ENCODE measurements at regions not wholly inside any gene's neighbourhood (a gene's known extent, or its start where the extent isn't known, plus 50 kb on each side); places are given as distances from the start of the nearest gene placed in this dataset.
A peak's percentile ranks its signal among the peaks of the same experiment; 100 is the strongest.

DNA sequence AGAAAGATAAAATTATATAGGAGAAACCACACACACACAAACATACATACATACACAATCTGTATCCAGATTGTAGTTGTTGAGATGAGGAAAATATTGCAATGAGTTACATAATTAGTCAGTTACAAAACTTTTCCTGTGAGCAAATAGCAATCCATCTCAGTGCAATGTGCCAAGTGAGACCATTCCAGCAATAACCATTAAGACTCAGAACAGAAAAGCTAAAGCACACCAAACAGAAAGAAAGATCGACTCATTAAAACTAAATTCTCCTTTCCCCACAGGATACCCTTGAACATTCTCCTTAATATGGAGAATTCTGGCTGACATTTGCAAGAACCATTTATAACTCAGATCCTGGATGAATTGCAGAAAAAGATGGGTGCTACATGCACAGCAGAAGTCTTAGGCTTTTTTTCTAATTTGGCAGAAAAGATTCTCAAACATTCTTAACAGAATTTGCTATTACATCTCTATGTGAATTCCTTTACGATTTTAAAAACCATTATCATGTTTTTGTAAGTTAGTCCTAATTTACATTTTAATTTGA lies 1341.2 kb upstream of the SPRY2 start:
- ATAC-seq (no peak), DNase-seq (no peak), FAIRE-seq (no peak)
- Histone ChIP-seq H3K27me3 (no peaks in the 10 kb centered on the region), H3K4me3 (no peak overlapping the region), H3K9me3 (no peaks in the 10 kb centered on the region), H3K27ac (no peak overlapping the region), H3K4me1 (no peaks in the 10 kb centered on the region), H3K36me3 (no peaks in the 10 kb centered on the region)
- TF ChIP-seq, protein P1, sequence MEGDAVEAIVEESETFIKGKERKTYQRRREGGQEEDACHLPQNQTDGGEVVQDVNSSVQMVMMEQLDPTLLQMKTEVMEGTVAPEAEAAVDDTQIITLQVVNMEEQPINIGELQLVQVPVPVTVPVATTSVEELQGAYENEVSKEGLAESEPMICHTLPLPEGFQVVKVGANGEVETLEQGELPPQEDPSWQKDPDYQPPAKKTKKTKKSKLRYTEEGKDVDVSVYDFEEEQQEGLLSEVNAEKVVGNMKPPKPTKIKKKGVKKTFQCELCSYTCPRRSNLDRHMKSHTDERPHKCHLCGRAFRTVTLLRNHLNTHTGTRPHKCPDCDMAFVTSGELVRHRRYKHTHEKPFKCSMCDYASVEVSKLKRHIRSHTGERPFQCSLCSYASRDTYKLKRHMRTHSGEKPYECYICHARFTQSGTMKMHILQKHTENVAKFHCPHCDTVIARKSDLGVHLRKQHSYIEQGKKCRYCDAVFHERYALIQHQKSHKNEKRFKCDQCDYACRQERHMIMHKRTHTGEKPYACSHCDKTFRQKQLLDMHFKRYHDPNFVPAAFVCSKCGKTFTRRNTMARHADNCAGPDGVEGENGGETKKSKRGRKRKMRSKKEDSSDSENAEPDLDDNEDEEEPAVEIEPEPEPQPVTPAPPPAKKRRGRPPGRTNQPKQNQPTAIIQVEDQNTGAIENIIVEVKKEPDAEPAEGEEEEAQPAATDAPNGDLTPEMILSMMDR (IDR thresholded peaks at IDR 0.05): no peak
- WGBS, 2 donors: 79 to 80% methylated on average over 2 of the region's 2 CpGs
- intact Hi-C loops (cut with DNase I): no loop called here

DNA sequence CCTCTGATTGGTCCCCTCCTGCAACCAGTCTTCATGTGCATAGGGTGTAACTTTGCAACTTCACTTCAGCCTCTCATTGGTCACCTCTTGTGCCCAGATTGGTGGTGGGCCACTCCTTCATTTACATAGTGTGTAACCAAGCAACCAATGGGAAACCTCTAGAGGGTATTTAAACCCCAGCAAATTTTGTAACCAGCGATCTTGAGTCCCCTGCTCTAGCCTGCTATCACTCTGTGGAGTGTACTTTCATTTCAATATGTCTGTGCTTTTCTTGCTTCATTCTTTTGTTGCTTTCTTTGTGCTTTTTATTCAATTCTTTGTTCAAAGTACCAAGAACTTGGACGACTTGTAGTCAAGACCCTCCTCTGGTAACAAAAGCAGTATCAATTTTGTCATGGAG lies 1336.9 kb upstream of the SPRY2 start:
- Histone ChIP-seq H3K4me3 (no peak overlapping the region), H3K9me3 (no peaks in the 10 kb centered on the region), H3K4me1 (no peaks in the 10 kb centered on the region), H3K27me3 (no peaks in the 10 kb centered on the region), H3K27ac (no peak overlapping the region), H3K36me3 (no peaks in the 10 kb centered on the region)
- intact Hi-C loops (cut with DNase I): no loop called here
- DNase-seq (no peak), FAIRE-seq (no peak), ATAC-seq (no peak)
- WGBS, 2 donors: 62 to 72% methylated on average over 2 of the region's 2 CpGs
- TF ChIP-seq, protein P1 (IDR thresholded peaks at IDR 0.05): no peak

DNA sequence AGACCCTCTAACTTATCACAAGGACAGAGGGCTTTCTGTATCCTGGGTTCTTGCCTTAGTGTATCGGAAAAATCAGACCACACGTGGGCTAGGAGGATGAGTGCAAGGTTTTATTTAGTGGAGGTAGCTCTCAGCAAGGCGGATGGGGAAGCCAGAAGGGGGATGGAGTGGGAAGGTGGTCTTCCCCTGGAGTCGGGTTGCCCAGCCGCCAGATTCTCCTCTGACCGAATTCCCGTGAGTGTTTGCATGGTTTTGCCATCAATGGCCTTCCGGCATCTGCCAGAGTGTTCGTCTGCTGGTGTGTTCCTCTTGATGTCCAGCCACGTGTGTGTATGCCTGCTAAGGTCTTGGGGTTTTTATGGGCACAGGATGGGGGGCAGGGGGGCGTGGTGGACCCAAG lies 1335.1 kb upstream of the SPRY2 start:
- no peak for ATAC-seq
- H3K27ac ChIP-seq: no peak overlapping the region
- 81 to 86% methylated on average over 11 of the region's 11 CpGs for WGBS, 2 donors
- no peak overlapping the region for H3K4me3 ChIP-seq
- no peaks in the 10 kb centered on the region for H3K9me3 ChIP-seq
- intact Hi-C loops (cut with DNase I): no loop called here
- H3K27me3 ChIP-seq: no peaks in the 10 kb centered on the region
- H3K4me1 ChIP-seq: no peaks in the 10 kb centered on the region
- TF ChIP-seq, protein P1 (IDR thresholded peaks at IDR 0.05): no peak
- DNase-seq: peak in 1 of 6 donors; percentile 23
- H3K36me3 ChIP-seq: no peaks in the 10 kb centered on the region
- FAIRE-seq: no peak

DNA sequence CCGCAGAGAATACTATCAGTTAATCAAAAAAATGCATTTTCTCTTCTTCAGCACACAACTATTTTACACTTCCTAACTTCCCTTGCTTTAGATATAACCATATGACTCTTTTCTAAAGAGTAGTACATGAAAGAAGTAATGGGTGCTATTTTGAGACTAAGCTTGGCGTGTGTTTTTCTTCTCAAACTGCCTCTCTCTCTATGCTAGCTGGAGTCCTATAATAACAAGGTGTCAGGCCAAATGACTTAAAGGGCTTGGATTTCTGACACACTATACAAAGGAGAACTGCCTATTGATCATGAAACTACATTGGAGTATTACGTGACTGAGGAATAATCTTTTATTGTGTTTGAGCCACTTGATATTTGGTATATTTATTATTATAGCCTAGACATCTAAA lies 1330.1 kb upstream of the SPRY2 start:
- Histone ChIP-seq H3K27me3 (no peaks in the 10 kb centered on the region), H3K27ac (no peak overlapping the region), H3K4me1 (no peaks in the 10 kb centered on the region), H3K9me3 (no peaks in the 10 kb centered on the region), H3K4me3 (no peak overlapping the region), H3K36me3 (no peaks in the 10 kb centered on the region)
- FAIRE-seq (no peak), ATAC-seq (no peak), DNase-seq (no peak)
- intact Hi-C loops (cut with DNase I): no loop called here
- 83 to 92% methylated on average over 3 of the region's 3 CpGs for WGBS, 2 donors
- TF ChIP-seq, protein P1 (IDR thresholded peaks at IDR 0.05): no peak

DNA sequence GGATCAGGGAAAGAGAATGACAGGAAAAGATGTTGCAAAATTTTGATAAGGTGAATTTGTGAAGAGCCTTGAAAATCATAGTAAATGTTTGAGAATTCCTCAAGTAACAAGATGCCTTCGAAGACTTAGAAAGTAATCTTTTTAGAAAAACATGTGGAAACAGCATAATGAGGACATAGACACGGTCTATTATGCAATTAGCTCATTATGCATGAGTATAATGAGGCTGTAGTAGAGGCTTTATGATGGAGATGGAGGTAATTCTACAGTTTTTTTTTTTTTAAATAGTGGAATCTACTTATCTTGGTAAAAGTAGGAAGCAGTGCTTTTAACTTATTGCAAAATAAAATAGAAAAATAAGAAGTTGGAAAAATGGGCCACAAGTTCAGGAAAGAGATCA lies 1329.1 kb upstream of the SPRY2 start:
- TF ChIP-seq, protein P1 (IDR thresholded peaks at IDR 0.05): no peak
- no peaks in the 10 kb centered on the region for H3K4me1 ChIP-seq
- H3K36me3 ChIP-seq: no peaks in the 10 kb centered on the region
- DNase-seq (no peak), ATAC-seq (no peak), FAIRE-seq (no peak)
- no peak overlapping the region for H3K27ac ChIP-seq
- H3K9me3 ChIP-seq: no peaks in the 10 kb centered on the region
- H3K4me3 ChIP-seq: no peak overlapping the region
- WGBS, 2 donors: 61 to 68% methylated on average over 2 of the region's 2 CpGs
- intact Hi-C loops (cut with DNase I): no loop called here
- no peaks in the 10 kb centered on the region for H3K27me3 ChIP-seq

All from pancreas (tissue), 10 donors.